ENCODE measurements at regions not wholly inside any gene's neighbourhood (a gene's known extent, or its start where the extent isn't known, plus 50 kb on each side); places are given as distances from the start of the nearest gene placed in this dataset.

- TF ChIP-seq, protein P1, sequence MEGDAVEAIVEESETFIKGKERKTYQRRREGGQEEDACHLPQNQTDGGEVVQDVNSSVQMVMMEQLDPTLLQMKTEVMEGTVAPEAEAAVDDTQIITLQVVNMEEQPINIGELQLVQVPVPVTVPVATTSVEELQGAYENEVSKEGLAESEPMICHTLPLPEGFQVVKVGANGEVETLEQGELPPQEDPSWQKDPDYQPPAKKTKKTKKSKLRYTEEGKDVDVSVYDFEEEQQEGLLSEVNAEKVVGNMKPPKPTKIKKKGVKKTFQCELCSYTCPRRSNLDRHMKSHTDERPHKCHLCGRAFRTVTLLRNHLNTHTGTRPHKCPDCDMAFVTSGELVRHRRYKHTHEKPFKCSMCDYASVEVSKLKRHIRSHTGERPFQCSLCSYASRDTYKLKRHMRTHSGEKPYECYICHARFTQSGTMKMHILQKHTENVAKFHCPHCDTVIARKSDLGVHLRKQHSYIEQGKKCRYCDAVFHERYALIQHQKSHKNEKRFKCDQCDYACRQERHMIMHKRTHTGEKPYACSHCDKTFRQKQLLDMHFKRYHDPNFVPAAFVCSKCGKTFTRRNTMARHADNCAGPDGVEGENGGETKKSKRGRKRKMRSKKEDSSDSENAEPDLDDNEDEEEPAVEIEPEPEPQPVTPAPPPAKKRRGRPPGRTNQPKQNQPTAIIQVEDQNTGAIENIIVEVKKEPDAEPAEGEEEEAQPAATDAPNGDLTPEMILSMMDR (IDR thresholded peaks at IDR 0.05): no peak
- no peak for TF ChIP-seq POLR2A (IDR thresholded peaks at IDR 0.05)
Measured at GRCh38 chr2:126241411-126241810, 414.5 kb upstream of the GYPC start.

All from lower leg skin (tissue), 3 donors.